MV-4-11 (cell line): ENCODE measurements at regions not wholly inside any gene's neighbourhood (a gene's known extent, or its start where the extent isn't known, plus 50 kb on each side); places are given as distances from the start of the nearest gene placed in this dataset.

ENCODE experiments used
- DNase-seq: peaks from one replicate; lab custom pipeline; 2025; lab: John Stamatoyannopoulos, UW

DNA sequence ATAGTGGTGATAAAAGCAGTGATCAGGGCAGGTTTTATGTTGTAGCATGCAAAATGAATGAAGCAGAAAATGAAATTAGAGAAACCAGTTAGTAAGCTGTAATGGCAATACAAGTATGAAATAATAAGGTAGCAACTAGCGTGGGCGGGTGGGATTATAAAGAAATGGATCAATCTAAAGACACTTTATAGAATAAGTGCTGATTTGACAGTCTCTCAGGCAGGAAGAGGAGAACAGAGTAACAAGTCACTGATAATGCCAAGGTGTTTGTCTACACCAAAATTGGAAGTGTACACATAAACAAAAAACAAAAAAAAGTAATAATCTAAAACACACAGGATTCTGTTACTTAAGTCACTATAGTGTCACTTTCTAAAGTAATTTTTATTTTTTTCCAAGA lies 51.0 kb upstream of the PCBP1 start:
- DNase-seq, result no peak

DNA sequence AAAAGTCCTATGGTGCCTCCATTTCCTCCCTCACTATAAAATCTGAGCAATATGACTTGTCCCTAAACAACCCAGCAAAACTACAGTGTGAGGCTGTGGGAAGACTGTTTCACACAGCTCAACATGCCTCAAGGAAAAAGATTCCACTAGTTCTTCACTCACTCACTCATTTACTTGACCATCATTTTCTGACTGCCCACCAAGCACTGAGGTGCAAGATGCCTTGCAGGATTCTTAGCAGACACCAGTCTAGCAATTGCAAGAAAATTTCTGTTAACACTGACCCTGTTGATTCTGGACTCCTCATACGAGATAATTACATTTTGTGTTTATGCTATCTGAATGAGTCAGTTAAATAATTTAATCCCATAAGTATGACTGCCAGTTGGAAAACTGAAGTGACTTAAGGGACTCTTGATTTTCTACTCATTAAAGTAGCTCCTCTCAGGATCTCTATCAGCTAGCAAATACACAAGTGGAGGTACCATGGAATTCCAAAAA lies 51.9 kb upstream of the PCBP1 start:
- no peak for DNase-seq

DNA sequence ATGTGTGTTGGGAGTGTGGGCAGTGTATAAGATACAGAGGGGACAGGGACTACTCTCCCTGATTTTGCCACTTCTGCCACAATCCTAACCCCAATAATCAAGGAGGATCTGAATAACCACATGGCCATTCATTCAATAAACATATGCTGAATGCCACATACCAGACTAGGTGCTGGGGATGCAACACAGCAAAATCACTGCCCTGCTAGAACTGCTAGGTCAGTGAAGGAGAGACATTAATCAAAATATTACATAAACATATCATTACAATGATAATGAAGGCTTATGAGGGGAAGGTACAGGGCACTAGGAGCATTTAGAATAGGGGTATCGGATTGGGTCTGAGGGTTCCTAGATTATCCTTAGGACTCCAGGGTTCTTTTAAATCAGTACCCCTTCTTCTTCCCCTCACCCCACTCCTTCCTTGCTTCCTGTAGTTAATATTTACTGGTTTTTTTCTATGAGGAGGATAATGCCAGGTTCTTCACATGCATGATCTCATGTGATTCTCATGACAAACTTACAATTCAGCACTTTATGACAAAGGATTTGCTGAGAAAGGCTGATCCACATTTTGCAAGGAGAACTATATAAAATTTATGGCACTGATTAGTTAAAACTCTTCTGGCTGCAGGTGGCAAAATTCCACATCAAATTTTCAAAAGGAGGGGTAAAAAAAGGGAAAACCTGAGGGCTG lies 56.4 kb upstream of the PCBP1 start:
- DNase-seq, result no peak

DNA sequence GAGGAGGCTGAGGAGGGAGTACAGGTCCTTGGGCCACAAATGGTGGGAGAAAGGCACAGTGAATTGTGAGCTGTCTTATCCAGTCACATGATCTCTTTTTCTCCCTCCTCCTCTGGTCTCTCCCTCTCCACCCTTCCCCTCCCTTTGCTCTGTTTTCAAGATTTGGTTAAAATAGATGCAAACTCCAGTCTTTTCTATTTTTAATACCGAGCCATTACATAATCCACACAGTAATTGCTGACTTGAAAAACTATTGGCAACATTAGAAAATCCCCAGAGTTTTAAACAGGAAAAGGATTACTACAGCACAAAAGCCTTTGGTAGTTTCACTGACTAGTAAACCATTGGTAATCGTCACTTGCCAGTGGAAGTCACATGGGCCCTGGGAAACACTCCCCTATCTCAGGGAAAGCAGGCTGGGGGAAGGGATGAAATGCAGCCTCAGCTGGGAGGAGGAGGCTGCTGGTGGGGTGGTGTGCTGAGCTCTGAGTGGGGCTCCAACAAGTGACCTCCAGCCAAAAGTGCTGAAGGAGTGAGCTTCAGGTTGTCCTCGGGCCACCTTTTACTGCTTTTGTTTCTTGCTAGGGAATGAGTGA lies 57.4 kb upstream of the PCBP1 start:
- DNase-seq, result peak; percentile 86

DNA sequence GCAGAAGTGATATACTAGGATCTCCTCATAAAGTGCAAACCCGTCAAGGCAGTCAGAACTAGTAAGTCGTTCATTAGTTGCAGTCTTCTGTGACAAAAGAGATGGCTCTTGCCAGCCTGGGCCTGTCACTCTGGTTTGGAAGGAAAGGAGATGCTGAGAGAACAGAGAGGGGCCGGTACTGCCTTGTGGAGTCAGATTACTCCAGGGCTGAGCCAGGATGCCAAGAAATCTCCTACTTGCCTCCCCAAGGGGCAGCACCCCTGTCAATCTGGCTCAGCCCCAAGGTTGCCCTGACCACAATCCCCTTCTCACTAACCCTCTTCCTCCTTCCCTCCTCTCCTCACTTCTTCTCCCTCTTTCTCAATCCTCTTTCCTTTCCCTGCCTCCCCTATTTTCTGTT lies 62.9 kb upstream of the ASPRV1 start:
- no peak for DNase-seq

DNA sequence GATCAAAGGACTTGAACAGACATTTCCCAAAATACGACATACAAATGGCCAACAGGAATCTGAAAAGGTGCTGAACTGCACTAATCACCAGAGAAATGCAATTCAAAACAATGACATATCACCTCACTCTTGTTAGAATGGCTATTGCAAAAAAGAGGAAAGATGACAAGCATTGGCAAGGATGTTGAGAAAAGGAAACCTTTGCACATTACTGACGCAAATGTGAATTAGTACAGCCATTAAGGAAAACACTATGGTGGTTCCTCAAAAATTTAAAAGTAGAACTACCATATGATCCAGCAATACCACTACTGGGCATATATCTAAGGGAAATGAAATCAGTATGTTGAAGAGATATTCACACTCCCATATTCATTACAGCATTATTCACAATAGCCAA lies 57.7 kb upstream of the ASPRV1 start:
- peak; percentile 18 for DNase-seq

DNA sequence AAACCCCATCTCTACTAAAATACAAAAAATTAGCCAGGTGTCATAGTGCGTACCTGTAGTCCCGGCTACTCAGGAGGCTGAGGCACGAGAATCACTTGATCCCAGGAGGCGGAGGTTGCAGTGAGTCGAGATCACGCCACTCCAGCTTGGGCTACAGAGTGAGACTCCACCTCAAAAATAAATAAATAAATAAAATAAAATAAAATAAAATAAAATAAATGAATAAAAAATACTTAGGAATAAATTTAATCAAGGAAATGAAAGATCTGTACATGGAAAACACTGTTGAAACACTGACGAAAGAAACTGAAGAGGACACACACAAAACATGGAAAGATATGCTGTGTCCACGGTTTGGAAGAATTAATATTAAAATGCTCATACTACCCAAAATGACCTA lies 56.5 kb upstream of the ASPRV1 start:
- no peak for DNase-seq

DNA sequence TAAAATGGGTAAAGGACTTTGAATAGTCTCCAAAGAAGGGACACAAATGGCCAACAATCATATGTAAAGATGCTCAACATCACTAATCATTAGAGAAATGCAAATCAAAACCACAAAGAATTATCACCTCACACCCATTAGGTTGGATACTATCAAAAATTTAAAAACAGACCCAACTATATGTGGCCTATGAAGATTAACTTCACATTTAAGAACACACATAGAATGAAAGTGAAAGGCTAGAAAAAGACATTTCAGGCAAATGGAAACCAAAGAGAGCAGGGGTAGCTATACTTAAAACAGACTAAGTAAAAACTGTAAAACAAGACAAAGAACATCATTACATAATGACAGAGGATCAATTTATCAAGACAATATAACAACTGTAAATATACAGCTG lies 53.5 kb upstream of the ASPRV1 start:
- no peak for DNase-seq

DNA sequence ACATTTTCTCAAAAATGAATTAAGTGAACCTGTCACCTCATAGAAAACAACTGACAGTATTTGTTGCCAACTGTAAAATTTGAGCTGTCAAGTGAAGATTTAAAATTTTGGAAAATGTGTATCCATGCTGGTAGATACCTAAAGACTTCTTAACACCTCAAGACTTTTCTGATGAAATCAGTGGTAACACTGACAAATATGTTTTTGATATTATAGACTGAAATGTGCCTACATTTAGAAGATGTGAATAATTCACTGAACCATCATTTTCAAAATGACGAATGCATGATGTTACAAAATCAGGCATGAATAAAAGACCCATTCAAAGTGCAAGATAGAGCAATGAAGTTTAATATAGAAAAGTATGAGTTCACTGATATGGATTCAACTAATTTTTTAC lies 51.5 kb upstream of the ASPRV1 start:
- no peak for DNase-seq

DNA sequence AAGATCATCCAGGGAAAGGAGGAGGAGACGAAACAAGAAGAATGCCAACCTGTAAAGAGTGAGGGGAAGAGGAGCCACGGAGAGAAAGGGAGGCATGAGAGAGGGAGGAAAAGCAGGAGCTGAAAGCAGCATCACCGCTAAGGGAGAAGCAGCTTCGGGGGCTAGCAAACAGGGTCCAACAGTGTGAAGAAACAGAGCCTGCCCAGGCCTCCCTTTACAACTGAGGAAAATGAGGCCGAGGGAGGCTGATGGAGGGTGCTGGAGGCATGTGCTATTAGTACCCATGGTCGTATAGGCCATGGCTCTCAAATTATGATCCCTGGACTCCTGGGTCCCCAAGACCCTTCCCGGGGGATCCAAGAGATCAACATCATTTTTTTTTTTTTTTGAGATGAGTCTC lies 50.4 kb upstream of the ASPRV1 start:
- DNase-seq, result no peak

DNA sequence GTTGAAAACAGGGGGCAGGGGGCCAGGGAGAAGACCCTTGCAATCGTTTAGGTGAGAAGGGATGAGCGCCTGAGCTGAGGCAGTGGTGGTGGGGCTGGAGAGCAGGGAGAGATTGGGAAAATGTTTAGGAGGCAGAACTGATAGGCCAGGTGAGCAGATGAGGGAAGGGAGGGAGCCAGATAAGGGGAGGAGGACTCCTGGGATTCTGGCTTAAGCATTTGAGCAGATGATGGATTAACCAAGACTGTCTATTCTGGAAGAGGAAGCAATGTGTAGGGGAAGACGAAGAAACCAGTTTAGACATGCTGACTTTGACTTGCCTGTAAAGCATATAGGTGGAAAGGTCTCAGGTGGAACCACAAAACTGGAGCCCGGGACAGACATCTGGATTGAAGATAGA lies 49.9 kb upstream of the ASPRV1 start:
- no peak for DNase-seq
